ENCODE measurements at regions not wholly inside any gene's neighbourhood (a gene's known extent, or its start where the extent isn't known, plus 50 kb on each side); places are given as distances from the start of the nearest gene placed in this dataset.

- DNase-seq (ENCODE audit: extremely low spot score) = no peak
- POLR2A ChIA-PET = no interaction called here
- TF ChIP-seq, protein P1, sequence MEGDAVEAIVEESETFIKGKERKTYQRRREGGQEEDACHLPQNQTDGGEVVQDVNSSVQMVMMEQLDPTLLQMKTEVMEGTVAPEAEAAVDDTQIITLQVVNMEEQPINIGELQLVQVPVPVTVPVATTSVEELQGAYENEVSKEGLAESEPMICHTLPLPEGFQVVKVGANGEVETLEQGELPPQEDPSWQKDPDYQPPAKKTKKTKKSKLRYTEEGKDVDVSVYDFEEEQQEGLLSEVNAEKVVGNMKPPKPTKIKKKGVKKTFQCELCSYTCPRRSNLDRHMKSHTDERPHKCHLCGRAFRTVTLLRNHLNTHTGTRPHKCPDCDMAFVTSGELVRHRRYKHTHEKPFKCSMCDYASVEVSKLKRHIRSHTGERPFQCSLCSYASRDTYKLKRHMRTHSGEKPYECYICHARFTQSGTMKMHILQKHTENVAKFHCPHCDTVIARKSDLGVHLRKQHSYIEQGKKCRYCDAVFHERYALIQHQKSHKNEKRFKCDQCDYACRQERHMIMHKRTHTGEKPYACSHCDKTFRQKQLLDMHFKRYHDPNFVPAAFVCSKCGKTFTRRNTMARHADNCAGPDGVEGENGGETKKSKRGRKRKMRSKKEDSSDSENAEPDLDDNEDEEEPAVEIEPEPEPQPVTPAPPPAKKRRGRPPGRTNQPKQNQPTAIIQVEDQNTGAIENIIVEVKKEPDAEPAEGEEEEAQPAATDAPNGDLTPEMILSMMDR (IDR thresholded peaks at IDR 0.05; ENCODE audit: control extremely low read depth, extremely low read depth, low read depth, missing control alignments) = no peak
- CTCF ChIA-PET = interaction anchor here (1.1 kb wide), 2 partner anchors 15 to 60 kb away, joined by 3 read pairs; no protein-coding TSS in a partner anchor
These were observed 185.5 kb upstream of the GPR149 start for GRCh38 chr3:154615471-154615870.

DNA sequence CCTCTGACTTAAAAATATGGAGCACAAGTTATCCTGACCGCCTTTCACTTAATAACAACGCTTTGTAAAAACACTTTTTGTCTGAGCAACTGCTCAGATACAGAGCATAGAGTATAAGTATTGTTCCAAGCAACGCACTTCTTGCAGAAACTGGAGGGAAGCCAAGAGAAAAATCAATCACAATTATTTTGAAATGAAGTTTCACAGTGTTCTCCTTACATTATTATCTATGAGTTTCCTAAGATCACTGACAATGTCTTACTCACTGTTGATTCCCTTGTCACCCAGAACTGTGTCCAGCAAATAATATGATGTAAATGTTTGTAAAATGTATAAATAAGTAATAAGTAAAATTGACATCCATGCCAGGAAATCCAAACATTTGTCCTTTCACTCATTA, 184.6 kb upstream of the GPR149 start:
- TF ChIP-seq, protein P1 (IDR thresholded peaks at IDR 0.05; ENCODE audit: control extremely low read depth, extremely low read depth, low read depth, missing control alignments) = no peak
- POLR2A ChIA-PET = no interaction called here
- CTCF ChIA-PET = no interaction called here
- DNase-seq (ENCODE audit: extremely low spot score) = no peak

DNA sequence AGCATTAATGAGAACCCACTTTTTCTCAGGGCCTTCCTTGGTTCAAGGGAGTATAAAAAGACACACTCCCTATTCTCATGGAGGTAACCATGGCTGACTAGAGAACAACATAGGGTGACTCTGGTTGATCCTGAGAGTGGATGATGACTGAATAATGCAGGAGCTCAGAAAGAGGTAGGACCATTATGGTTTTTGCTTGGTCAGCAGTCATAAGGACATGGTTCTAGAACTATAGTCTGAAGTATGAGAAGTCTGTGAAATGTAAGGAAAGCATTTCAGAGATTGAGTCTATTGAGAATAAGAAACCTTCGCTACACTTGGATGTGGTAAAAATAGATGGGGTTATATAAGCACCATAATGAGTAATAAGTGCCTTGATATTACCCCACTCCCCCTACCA, 184.1 kb upstream of the GPR149 start:
- no peak for DNase-seq (ENCODE audit: extremely low spot score)
- ChIA-PET CTCF (no interaction called here), POLR2A (no interaction called here)
- TF ChIP-seq, protein P1 (IDR thresholded peaks at IDR 0.05; ENCODE audit: control extremely low read depth, extremely low read depth, low read depth, missing control alignments) = no peak

GRCh38 chr3:154602241-154602640, 172.3 kb upstream of the GPR149 start:
- POLR2A ChIA-PET = no interaction called here
- TF ChIP-seq, protein P1 (IDR thresholded peaks at IDR 0.05; ENCODE audit: control extremely low read depth, extremely low read depth, low read depth, missing control alignments) = no peak
- no peak for DNase-seq (ENCODE audit: extremely low spot score)
- CTCF ChIA-PET = no interaction called here

GRCh38 chr3:154598166-154598565, 168.2 kb upstream of the GPR149 start:
- no peak for DNase-seq (ENCODE audit: extremely low spot score)
- ChIA-PET POLR2A (no interaction called here), CTCF (no interaction called here)
- TF ChIP-seq, protein P1 (IDR thresholded peaks at IDR 0.05; ENCODE audit: control extremely low read depth, extremely low read depth, low read depth, missing control alignments) = no peak

DNA sequence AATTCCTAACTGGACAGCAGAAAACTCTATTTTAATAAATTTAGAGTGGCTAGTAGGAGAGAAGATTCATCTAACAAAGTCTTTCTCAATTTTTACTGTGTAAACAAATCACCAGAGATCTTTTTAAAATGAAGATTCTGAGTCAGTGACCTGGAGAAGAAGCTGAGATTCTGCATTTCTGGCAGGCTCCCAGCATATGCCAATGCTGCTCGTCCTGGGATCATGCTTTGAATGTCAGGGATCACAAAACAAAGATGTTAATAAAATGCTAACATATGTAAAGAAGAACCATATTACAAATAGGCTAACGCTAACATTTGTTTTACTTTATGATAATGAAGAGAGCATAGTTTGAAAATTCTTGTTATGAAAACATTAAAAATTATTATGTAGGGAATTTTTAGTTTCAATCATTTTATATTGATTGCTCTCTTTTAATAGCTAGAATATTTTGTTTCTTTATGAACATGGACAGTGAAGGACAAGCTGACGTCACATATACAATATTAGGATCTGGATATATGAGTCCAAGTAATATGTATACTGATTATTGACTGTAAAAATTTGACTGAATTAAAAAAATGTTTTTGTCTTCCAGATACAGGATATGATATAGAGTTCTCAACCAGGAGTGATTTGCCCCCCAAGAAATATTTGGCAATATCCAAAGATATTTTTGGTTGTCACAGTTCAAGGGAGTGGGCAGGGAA, 160.8 kb upstream of the GPR149 start:
- ChIA-PET POLR2A (no interaction called here), CTCF (interaction anchor here (1.2 kb wide), 1 partner anchor 22 kb away, joined by 3 read pairs; no protein-coding TSS in a partner anchor)
- no peak for DNase-seq (ENCODE audit: extremely low spot score)
- TF ChIP-seq, protein P1 (IDR thresholded peaks at IDR 0.05; ENCODE audit: control extremely low read depth, extremely low read depth, low read depth, missing control alignments) = no peak

Measured in GM10248 (cell line).